HPDE6-E6E7 (cell line): ENCODE measurements at regions not wholly inside any gene's neighbourhood (a gene's known extent, or its start where the extent isn't known, plus 50 kb on each side); places are given as distances from the start of the nearest gene placed in this dataset.
"Not testable (repeated sequence)": the region's sequence is repeated elsewhere in the genome, so short reads cannot be mapped to it uniquely, and the experiment has no call there.

Experiments used
- DNase-seq: peaks from one replicate; pipeline ENCODE4 v3.0.0; 2011; ENCODE audit warnings: missing footprints; ENCODE audit errors: extremely low spot score

- DNase-seq: no peak
Measured at GRCh38 chr1:98287626-98288025, 366.8 kb upstream of the DPYD start.

- DNase-seq: no peak
Measured at GRCh38 chr1:98286656-98287055, 365.8 kb upstream of the DPYD start.

- DNase-seq: not testable (repeated sequence)
Measured at GRCh38 chr1:98285286-98285685, 364.5 kb upstream of the DPYD start.

GRCh38 chr1:98280049-98280448, 359.2 kb upstream of the DPYD start:
- DNase-seq: no peak

GRCh38 chr1:98278055-98278454, 357.2 kb upstream of the DPYD start:
- no peak for DNase-seq

GRCh38 chr1:98277118-98277517, 356.3 kb upstream of the DPYD start:
- DNase-seq: peak; percentile 12

GRCh38 chr1:98276514-98276913, 355.7 kb upstream of the DPYD start:
- no peak for DNase-seq

GRCh38 chr1:98268316-98268715, 347.5 kb upstream of the DPYD start:
- no peak for DNase-seq

GRCh38 chr1:98267423-98267822, 346.6 kb upstream of the DPYD start:
- DNase-seq: no peak

GRCh38 chr1:98264727-98265126, 343.9 kb upstream of the DPYD start:
- DNase-seq: no peak

- DNase-seq: no peak
Measured at GRCh38 chr1:98260839-98261238, 340.0 kb upstream of the DPYD start.

GRCh38 chr1:98260412-98260811, 339.6 kb upstream of the DPYD start:
- no peak for DNase-seq

- DNase-seq: no peak
Measured at GRCh38 chr1:98256700-98257099, 335.9 kb upstream of the DPYD start.

GRCh38 chr1:98253145-98253544, 332.3 kb upstream of the DPYD start:
- no peak for DNase-seq

GRCh38 chr1:98251497-98251896, 330.7 kb upstream of the DPYD start:
- no peak for DNase-seq

- DNase-seq: no peak
Measured at GRCh38 chr1:98232678-98233077, 311.8 kb upstream of the DPYD start.

GRCh38 chr1:98222706-98223105, 301.9 kb upstream of the DPYD start:
- no peak for DNase-seq

GRCh38 chr1:98221923-98222322, 301.1 kb upstream of the DPYD start:
- no peak for DNase-seq

GRCh38 chr1:98217601-98218000, 296.8 kb upstream of the DPYD start:
- no peak for DNase-seq

GRCh38 chr1:98216304-98216703, 295.5 kb upstream of the DPYD start:
- DNase-seq: no peak

- no peak for DNase-seq
Measured at GRCh38 chr1:98211271-98211845, 290.5 kb upstream of the DPYD start.

GRCh38 chr1:98210563-98210962, 289.7 kb upstream of the DPYD start:
- DNase-seq: no peak

- DNase-seq: peak; percentile 7
Measured at GRCh38 chr1:98210064-98210463, 289.2 kb upstream of the DPYD start.

GRCh38 chr1:98205291-98206017, 284.6 kb upstream of the DPYD start:
- DNase-seq: no peak
